ENCODE measurements at regions not wholly inside any gene's neighbourhood (a gene's known extent, or its start where the extent isn't known, plus 50 kb on each side); places are given as distances from the start of the nearest gene placed in this dataset.

- no peaks in the 10 kb centered on the region for H3K4me1 ChIP-seq (ENCODE audit: low read depth)
- H3K9me3 ChIP-seq: peaks cover 12% of the 10 kb centered on the region
- TF ChIP-seq CTCF (IDR thresholded peaks at IDR 0.05): no peak
- ATAC-seq (no peak), DNase-seq (no peak)
- intact Hi-C loops (cut with DNase I, micrococcal nuclease): no loop called here
- no peaks in the 10 kb centered on the region for H3K36me3 ChIP-seq (ENCODE audit: low read depth)
- H3K4me3 ChIP-seq: no peak overlapping the region
These were observed 1879.0 kb upstream of the RAG2 start for GRCh38 chr11:38476808-38477575.

GRCh38 chr11:38461751-38462150 lies 1863.7 kb upstream of the RAG2 start:
- H3K4me1 ChIP-seq (ENCODE audit: low read depth): no peaks in the 10 kb centered on the region
- no peak for TF ChIP-seq CTCF (IDR thresholded peaks at IDR 0.05)
- intact Hi-C loops (cut with DNase I, micrococcal nuclease): no loop called here
- DNase-seq: no peak
- no peaks in the 10 kb centered on the region for H3K36me3 ChIP-seq (ENCODE audit: low read depth)
- H3K9me3 ChIP-seq: peaks cover 7% of the 10 kb centered on the region
- H3K4me3 ChIP-seq: no peak overlapping the region
- no peak for ATAC-seq

GRCh38 chr11:38460896-38461295 lies 1862.9 kb upstream of the RAG2 start:
- Histone ChIP-seq H3K9me3 (peaks cover 7% of the 10 kb centered on the region), H3K4me1 (ENCODE audit: low read depth) (no peaks in the 10 kb centered on the region), H3K36me3 (ENCODE audit: low read depth) (no peaks in the 10 kb centered on the region), H3K4me3 (no peak overlapping the region)
- intact Hi-C loops (cut with DNase I, micrococcal nuclease): no loop called here
- no peak for TF ChIP-seq CTCF (IDR thresholded peaks at IDR 0.05)
- ATAC-seq (no peak), DNase-seq (peak in 1 of 3 donors; percentile 9)

GRCh38 chr11:38460429-38460828 lies 1862.4 kb upstream of the RAG2 start:
- TF ChIP-seq CTCF (IDR thresholded peaks at IDR 0.05): no peak
- no peaks in the 10 kb centered on the region for H3K36me3 ChIP-seq (ENCODE audit: low read depth)
- intact Hi-C loops (cut with DNase I, micrococcal nuclease): no loop called here
- ATAC-seq (no peak), DNase-seq (no peak)
- no peak overlapping the region for H3K4me3 ChIP-seq
- no peaks in the 10 kb centered on the region for H3K4me1 ChIP-seq (ENCODE audit: low read depth)
- peaks cover 10% of the 10 kb centered on the region for H3K9me3 ChIP-seq

- no peak for TF ChIP-seq CTCF (IDR thresholded peaks at IDR 0.05)
- H3K9me3 ChIP-seq: peaks cover 10% of the 10 kb centered on the region
- H3K4me1 ChIP-seq (ENCODE audit: low read depth): no peaks in the 10 kb centered on the region
- H3K4me3 ChIP-seq: no peak overlapping the region
- DNase-seq (no peak), ATAC-seq (no peak)
- intact Hi-C loops (cut with DNase I, micrococcal nuclease): no loop called here
- no peaks in the 10 kb centered on the region for H3K36me3 ChIP-seq (ENCODE audit: low read depth)
These were observed 1858.3 kb upstream of the RAG2 start for GRCh38 chr11:38456371-38456770.

Measured in mucosa of descending colon (tissue), 3 donors.